PFSK-1 (cell line): ENCODE measurements at regions not wholly inside any gene's neighbourhood (a gene's known extent, or its start where the extent isn't known, plus 50 kb on each side); places are given as distances from the start of the nearest gene placed in this dataset.

Experiments
- POLR2AphosphoS5 ChIP-seq: IDR thresholded peaks from 2 replicates; pipeline ENCODE4 v1.6.1; 2012; ENCODE audit warnings: low read depth, mild to moderate bottlenecking, control low read depth, low read length, moderate library complexity
- SIN3A ChIP-seq: IDR thresholded peaks from 2 replicates; pipeline ENCODE4 v1.6.1; 2012; ENCODE audit warnings: mild to moderate bottlenecking, low read length, moderate library complexity, borderline replicate concordance; ENCODE audit not compliant: insufficient read depth
- TF ChIP-seq, protein P1 (sequence below), 2 experiments: IDR thresholded peaks; 2 replicates each; pipeline versions ENCODE4 v1.6.1 to v1.8.0; 2011 to 2012; ENCODE audit warnings: low read depth in 2 of 2, low read length in 2 of 2, control low read depth in 1 of 2, inconsistent platforms in 1 of 2, mild to moderate bottlenecking in 1 of 2, moderate library complexity in 1 of 2; ENCODE audit not compliant: insufficient read depth in 1 of 2

DNA sequence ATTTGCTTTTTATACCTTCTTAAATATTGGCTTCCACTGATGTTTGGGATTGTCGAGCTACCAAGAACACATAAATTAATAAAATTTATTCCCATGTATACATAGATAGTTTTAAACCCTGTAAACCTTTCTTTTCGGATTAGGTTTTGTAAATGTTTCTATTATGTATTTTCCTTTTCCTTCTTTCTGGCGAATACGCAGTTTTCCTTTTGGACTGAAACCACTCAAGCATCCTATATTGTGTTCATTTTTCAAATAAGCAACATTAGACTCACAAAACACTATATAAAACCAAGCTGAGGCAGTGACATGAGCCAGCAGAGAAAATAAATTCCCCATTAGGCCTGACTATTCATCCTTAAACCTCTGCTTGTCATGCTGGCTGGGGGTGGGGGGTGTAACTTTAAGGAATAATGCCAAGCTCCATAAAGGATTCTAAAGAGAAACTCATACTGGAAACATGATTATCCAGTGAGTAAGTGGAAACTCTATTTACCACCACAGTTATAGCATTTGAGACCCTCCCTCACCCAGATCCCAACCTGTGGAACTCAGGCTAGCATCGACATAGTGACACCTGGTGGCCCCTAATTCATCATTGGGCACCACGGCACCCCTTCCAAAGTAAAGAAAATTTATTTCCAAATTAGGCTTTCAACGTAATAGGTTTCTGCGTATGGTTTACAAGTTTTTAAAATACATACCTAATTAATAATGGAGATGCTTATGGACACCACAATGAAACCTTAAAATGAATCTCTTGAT, 86.5 kb upstream of the CELF2 start:
- TF ChIP-seq, protein P1, sequence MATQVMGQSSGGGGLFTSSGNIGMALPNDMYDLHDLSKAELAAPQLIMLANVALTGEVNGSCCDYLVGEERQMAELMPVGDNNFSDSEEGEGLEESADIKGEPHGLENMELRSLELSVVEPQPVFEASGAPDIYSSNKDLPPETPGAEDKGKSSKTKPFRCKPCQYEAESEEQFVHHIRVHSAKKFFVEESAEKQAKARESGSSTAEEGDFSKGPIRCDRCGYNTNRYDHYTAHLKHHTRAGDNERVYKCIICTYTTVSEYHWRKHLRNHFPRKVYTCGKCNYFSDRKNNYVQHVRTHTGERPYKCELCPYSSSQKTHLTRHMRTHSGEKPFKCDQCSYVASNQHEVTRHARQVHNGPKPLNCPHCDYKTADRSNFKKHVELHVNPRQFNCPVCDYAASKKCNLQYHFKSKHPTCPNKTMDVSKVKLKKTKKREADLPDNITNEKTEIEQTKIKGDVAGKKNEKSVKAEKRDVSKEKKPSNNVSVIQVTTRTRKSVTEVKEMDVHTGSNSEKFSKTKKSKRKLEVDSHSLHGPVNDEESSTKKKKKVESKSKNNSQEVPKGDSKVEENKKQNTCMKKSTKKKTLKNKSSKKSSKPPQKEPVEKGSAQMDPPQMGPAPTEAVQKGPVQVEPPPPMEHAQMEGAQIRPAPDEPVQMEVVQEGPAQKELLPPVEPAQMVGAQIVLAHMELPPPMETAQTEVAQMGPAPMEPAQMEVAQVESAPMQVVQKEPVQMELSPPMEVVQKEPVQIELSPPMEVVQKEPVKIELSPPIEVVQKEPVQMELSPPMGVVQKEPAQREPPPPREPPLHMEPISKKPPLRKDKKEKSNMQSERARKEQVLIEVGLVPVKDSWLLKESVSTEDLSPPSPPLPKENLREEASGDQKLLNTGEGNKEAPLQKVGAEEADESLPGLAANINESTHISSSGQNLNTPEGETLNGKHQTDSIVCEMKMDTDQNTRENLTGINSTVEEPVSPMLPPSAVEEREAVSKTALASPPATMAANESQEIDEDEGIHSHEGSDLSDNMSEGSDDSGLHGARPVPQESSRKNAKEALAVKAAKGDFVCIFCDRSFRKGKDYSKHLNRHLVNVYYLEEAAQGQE (IDR thresholded peaks at IDR 0.05; ENCODE audit: insufficient read depth in 1 of 2, low read depth in 2 of 2, low read length in 2 of 2) = no peak
- no peak for TF ChIP-seq SIN3A
- no peak for TF ChIP-seq POLR2AphosphoS5
